GM19463 (cell line): ENCODE measurements at regions not wholly inside any gene's neighbourhood (a gene's known extent, or its start where the extent isn't known, plus 50 kb on each side); places are given as distances from the start of the nearest gene placed in this dataset.

ENCODE experiments used
- ATAC-seq: cut with Tn5 transposase; IDR thresholded peaks from one replicate; pipeline ENCODE4 v1.9.1; 2021; ENCODE audit warnings: mild to moderate bottlenecking, moderate library complexity; ENCODE audit not compliant: unreplicated experiment

DNA sequence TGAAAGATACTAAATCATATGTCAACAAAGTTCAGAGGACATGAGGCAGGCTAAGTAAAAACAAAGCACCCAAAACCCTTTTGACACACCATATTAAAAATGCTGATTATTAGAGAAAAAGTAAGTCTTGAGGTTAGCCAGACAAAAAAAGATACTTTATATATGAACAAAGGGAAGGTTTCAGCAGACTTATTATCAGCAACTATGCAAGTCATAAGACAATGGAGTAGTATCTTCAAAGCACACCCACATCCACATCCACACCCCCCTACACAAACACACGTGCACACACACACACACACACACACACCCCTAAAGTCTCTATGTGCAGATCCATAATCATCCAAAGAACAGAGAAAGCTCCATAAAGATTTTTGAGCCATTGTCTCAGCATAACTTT is 1373.9 kb upstream of the CELF2 start:
- ATAC-seq, result no peak

DNA sequence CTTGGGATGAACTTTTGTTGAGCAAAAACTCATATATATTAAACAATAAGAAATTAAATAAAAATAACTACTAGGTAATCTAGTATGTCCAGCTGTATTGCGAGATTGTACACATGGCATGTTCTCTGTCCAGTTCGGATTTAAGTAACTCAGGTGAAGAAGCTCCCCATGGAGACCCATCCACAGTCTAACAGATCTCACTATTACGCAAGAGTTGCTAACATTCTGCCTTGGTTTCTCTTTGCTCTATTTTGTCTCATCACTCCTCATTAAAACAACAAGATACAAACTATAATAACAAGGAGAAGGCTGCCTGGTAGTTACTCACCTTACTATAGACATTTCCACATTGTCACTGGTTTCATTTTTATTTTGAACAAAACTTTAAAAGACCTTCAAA is 1372.3 kb upstream of the CELF2 start:
- no peak for ATAC-seq

- no peak for ATAC-seq
Observed at GRCh38 chr10:9645928-9646600, 1371.6 kb upstream of the CELF2 start.

- ATAC-seq, result no peak
Observed at GRCh38 chr10:9654261-9654660, 1363.4 kb upstream of the CELF2 start.

- no peak for ATAC-seq
Observed at GRCh38 chr10:9656386-9656785, 1361.3 kb upstream of the CELF2 start.

GRCh38 chr10:9656996-9657395 is 1360.7 kb upstream of the CELF2 start:
- ATAC-seq, result no peak

DNA sequence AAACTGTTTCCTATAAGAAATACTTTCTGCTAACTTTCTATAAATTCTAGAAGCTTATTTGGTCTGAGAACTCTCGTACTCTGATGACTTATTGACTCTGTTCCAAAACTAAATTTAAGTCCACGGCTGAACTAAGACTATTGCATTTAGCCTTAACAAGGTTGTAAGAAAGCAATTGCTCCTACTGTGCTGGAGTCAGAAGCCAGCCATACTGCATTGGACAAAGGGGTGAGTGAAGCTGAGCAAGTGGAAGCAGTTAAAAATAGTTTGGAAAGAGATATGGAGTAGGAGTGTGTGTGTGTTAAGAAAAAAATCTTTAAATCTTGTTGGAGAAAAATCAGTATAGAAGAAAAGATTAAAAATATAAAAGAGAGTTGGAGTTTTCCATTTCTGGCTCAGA is 1360.1 kb upstream of the CELF2 start:
- no peak for ATAC-seq

GRCh38 chr10:9668411-9668810 is 1349.3 kb upstream of the CELF2 start:
- ATAC-seq, result no peak

GRCh38 chr10:9670911-9671310 is 1346.8 kb upstream of the CELF2 start:
- ATAC-seq, result no peak

GRCh38 chr10:9681655-9682054 is 1336.0 kb upstream of the CELF2 start:
- no peak for ATAC-seq

GRCh38 chr10:9682802-9683201 is 1334.9 kb upstream of the CELF2 start:
- ATAC-seq, result no peak

DNA sequence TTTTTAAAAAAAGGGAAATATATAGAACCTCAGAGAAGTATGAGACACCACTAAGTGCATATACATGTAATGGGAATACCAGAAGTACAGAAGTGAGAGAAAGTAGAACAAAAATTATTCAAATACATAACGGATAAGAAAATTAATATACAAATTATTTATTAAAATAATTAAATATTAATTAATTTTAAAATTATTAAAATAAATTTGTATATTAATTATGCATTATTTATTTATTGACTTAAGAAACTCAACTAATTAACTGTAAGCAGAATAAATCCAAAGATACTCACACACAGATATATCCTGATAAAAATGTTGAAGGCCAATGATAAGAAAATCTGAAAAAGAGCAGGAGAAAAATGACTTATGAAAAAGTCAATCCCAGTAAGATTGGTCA is 1333.5 kb upstream of the CELF2 start:
- ATAC-seq, result no peak

DNA sequence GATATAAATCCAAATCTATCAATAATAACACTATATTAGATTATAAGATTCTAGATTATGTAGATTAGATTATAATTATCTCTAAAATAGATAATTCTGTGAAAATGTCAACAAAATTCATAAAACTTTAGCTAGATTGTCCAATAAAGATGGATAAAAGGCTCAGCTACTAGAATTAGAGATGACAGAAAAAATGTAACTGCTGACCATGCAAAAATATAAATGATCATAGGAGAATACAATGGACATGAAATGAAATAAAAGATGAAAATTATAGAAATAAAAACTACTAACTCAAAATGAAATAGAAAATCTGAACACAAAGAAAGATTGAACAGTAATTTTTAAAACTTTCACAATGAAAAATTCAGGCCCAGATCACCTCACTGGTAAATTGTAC is 1332.1 kb upstream of the CELF2 start:
- no peak for ATAC-seq

DNA sequence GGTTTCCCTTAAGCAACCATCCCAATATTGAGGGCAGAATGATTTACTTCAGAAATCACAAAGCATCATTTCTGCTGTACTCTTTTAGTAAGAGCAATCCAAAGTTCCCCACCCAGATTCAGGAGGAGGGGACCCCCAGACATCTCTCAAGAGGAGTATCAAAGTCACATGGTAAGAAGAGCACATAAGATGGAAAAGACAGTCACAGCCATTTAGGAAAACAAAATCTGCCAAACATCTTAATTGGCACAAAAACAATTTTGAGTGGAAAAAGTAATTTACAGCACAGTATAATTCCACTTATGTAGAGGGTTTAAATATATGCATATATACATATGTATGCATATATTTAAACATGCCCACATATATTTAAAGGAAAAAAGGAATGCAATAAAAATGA is 1329.0 kb upstream of the CELF2 start:
- no peak for ATAC-seq

DNA sequence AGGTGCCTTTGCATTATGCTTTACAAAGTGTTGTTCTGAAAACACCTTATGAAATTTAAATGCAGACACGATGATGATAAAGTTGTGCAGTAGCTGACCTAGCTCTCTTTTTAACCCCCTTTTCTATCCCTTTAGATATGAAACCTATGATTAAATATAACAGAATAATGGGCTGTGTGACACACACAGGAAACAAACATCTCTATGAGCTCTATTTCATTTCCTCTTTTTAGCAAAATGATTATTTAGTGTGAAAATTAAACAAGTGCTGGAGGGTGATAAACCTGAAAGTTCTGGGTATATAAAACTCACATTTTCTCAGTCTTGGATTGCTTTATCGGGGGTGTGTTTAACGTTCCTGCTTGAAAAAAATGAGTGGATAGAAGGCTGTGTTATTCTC is 1310.5 kb upstream of the CELF2 start:
- ATAC-seq, result no peak

DNA sequence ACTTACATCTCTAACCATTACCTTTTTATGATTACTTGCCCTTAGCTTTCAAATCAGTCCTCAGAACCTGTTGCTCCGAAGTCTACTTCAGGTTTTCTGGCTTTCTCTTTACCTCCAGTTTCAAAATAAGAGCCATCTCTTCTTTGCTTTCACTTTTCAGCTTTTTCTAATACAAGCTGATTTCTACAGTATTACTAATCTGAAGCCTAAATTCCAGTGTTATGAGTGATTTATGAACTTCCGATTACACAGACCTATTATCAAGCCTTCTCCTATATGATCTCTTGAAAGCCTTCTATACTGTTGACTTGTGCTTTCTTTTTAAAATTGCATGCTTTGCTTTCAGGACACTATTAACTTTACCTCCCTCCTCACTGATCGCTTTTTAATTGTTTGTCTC is 1307.8 kb upstream of the CELF2 start:
- ATAC-seq, result no peak

DNA sequence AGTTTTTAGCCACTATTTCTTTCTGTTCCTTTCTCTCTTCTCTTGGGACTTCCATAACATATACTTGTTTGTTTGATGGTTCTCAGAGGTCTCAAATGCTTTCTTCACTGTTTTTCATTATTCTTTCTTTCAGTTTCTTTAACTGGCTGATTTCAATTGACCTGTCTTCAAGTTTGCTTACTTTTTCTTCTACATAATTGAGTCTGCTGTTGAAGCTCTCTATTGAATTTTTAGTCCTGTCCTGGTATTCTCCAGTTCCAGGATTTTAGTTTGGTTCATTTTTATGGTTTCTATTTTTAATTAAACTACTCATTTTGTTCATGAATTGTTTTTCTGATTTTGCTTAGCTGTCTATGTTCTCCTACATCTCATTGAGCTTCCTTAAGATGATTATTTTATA is 1305.3 kb upstream of the CELF2 start:
- no peak for ATAC-seq

- ATAC-seq, result no peak
Observed at GRCh38 chr10:9719246-9719645, 1298.4 kb upstream of the CELF2 start.

GRCh38 chr10:9733766-9734165 is 1283.9 kb upstream of the CELF2 start:
- no peak for ATAC-seq

- no peak for ATAC-seq
Observed at GRCh38 chr10:9734218-9734617, 1283.5 kb upstream of the CELF2 start.

DNA sequence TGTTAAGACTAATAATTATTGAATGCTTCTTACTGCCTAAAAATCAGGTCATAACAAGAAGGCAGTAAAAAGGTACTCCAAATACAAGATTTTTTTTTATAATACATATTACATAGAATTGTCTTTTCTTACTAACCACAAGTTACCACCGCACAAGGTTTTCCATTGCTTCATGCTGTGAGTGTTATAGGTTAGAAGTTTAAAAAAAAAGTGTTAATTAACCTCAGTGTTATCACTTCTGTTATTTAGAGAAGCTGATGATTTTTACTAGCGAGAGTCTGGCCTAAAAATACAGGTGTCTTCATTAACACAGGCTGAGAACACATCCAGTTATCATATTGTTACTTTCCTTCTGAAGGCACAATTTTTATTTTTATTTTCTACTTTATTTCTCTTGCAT is 1281.9 kb upstream of the CELF2 start:
- ATAC-seq, result no peak

DNA sequence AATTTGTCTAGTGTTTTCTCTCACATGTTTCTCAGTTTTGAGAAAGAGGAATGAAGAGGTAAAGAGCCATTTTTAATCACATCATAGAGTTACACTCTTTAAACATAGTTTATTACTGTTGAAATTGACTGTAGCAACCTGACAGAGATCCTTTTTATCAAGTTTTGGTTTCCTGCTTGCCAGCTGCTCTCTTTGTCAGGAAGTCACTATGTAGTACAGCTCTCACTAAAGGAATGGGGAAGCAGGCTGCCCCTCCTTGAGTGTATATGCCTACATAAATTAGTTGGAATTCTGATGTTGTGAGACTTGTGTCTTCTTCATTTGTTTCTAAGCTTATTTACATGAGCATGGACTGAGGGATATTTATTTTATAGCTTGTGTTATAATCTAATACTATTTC is 1274.0 kb upstream of the CELF2 start:
- no peak for ATAC-seq

DNA sequence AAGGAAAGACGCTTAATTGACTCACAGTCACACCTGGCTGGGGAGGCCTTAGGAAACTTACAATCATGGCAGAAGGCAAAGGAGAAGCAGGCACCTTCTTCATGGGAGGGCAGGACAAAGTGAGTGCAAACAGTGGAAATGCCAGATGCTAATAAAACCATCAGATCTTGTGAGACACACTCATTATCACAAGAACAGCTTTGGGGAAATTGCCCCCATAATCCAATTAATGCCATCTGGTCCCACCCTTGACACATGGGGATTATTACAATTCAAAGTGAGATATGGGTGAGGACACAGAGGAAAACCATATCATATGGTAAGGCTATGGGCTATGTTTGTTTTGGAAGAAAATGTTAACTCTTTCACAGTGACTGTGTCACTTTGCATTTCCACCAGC is 1272.5 kb upstream of the CELF2 start:
- ATAC-seq, result no peak
